GM18519 (cell line): ENCODE measurements at regions not wholly inside any gene's neighbourhood (a gene's known extent, or its start where the extent isn't known, plus 50 kb on each side); places are given as distances from the start of the nearest gene placed in this dataset.

ENCODE experiments used
- ATAC-seq: cut with Tn5 transposase; IDR thresholded peaks from one replicate; pipeline ENCODE4 v1.9.1; 2021; ENCODE audit warnings: mild to moderate bottlenecking, moderate library complexity; ENCODE audit not compliant: unreplicated experiment, low FRiP score

GRCh38 chr11:131109790-131110189 lies 193.5 kb upstream of the SNX19 start:
- ATAC-seq, result no peak

GRCh38 chr11:131111775-131112174 lies 195.5 kb upstream of the SNX19 start:
- no peak for ATAC-seq

- ATAC-seq, result no peak
Observed at GRCh38 chr11:131118247-131118646, 202.0 kb upstream of the SNX19 start.

GRCh38 chr11:131121426-131122333 lies 205.4 kb upstream of the SNX19 start:
- no peak for ATAC-seq

DNA sequence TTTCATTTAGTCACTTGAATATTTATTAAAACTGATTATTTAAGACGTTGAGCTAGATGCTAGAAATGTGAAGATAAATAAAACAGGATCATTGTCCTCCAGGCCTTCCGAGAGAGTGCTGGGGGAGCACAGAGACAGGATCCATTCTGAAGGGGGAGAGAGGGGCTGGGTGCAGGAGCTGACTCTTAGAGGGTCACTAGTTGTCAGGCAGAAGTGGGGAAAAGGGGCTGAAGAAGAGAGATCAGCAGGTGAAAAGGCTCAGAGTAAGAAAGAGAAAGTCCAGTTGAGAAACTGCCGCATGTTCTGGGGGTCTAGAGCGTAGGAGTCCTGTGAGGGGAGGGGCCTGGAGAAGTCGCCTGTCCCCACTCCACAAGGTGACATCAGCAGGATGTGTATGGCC lies 206.2 kb upstream of the SNX19 start:
- ATAC-seq, result no peak

DNA sequence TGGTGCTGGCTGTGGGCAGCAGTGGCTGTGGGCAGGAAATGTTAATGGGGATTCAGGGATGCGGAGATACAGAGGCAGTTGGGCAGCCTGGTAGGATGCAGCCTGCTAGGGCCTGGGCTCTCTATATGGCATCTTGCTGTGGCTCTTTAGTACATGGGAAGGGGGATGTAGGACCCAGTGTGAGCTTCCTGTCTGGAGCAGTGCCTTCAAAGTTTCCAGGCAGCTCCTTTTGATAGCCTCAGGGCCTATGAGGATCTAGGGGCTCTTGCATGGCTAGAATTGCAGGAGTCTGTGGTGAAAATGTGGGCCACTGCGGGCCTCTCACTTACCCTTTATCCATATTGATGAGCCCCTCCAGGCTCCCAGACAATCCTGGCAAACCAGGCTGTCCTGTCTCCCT lies 213.2 kb upstream of the SNX19 start:
- no peak for ATAC-seq

DNA sequence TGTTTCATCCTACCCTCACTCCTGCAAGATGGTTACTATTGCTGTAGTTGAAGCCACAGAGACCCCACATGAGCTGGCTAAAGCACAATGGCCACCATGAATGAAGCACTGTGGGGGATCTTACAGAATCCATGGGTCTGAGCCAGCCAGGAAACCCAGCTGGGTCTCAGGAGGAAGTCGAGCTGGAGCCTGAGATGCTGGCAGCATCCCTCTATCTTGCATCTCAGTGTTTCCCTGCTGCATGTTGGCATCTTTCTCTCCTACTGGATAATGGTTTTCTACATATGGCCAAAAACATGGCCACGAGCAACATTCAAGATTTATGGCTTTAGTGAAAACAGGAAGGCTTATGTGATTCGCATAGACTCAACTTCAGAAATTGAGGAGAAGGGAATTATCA lies 219.3 kb upstream of the SNX19 start:
- ATAC-seq, result no peak

GRCh38 chr11:131136486-131136885 lies 220.2 kb upstream of the SNX19 start:
- ATAC-seq, result no peak

- ATAC-seq, result no peak
Observed at GRCh38 chr11:131137046-131137445, 220.8 kb upstream of the SNX19 start.

GRCh38 chr11:131138731-131139130 lies 222.5 kb upstream of the SNX19 start:
- no peak for ATAC-seq

GRCh38 chr11:131145791-131146190 lies 224.6 kb upstream of the NTM start:
- no peak for ATAC-seq

GRCh38 chr11:131146827-131147490 lies 223.5 kb upstream of the NTM start:
- no peak for ATAC-seq

- ATAC-seq, result no peak
Observed at GRCh38 chr11:131154351-131154750, 216.1 kb upstream of the NTM start.

DNA sequence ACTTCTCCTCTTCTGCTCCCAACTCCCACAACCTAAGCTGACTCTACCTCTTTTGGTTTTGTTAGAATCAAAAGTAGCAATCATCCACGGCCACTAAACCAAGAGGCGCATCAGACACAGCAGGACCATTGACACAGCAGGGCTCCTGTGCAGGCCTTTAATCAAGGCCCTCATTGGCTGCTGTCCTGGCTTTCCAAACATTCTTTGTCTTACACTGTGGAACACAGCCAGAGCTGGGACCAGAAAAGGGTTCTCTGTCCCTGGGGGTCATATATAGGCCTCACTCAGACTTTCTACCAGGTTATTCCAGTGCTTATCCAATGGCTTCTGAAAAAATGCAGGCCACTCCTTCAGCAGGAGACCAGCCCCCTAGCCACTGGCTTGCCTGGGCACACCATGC lies 212.7 kb upstream of the NTM start:
- ATAC-seq, result no peak

GRCh38 chr11:131160846-131161245 lies 209.6 kb upstream of the NTM start:
- ATAC-seq, result no peak

DNA sequence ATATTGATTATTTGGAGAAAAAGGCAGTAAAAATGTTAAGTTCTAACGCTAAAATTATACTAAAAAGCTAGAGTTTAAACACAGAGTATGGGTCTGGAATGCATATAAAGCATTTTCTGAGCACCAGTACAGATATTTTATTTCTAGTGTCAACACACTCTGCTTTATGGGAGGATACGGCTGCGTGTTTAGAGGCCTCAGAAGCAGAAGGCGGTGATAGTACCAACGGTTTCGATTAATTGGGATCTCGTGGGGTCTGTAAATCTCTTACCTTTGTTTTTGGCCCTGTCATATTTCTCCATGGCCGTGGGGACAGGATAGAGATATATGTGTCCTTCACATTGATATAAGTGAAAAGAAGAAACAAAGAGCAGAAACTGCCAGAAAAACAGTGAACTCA lies 206.8 kb upstream of the NTM start:
- ATAC-seq, result no peak

GRCh38 chr11:131165036-131165435 lies 205.4 kb upstream of the NTM start:
- no peak for ATAC-seq

DNA sequence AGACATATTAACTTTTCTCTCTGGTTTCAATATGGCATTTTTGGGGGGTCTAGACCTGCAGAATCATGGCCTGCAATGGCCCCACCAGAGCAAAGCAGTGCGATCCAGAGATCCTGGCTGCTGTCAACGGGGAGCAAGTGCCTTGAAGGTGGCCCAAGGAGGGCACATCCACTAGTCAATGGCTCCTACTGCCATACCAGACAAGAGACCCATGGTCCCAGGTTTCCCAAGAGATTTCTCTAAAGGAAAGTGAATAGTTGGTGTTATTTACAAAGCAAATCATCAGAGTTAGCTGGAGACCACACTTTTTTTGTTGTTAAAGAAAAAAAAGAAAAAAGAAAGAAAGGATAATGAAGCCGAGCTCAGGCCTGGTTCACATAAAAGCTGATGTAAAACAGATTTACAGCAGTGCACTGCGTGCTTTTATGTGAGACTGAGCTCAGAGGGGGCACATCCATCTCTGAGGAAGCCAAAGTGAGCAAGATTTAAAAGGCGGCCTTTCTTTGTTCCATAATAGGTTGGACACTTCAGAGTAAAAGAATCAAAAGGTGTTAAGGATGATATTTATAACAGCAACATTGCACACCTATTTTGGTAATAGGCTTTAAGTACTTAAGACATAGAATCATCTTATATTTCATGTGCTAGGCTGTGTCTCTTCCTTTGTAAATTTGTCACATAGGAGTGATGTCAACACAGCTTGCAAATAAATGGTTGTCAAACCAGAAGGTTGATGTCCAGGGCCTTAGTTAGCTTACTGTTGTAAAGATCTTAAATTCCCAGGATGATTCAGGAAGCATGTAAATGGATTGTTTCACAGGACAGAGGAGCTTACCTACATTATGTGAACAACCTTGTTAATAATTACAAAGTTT lies 201.3 kb upstream of the NTM start:
- no peak for ATAC-seq

GRCh38 chr11:131172011-131172410 lies 198.4 kb upstream of the NTM start:
- ATAC-seq, result no peak

DNA sequence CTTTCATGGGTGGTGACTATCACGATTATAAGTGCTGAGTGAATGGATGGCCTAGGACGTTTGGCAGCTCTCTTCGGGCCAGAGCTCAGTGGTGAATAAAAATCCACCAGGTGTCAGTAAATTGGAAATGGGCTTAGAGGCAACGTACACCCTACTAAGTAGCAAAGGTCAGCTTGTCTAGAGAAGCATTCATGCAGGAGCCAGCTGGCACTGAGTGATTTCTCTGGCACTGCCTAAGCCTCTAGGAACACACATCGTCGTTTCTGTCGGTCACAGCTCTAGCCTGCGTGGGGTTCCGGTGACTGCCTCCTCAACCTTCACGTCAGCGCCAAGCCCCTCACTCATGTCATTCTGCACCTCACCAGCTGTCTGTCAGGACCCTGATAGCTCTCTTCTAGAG lies 192.4 kb upstream of the NTM start:
- ATAC-seq, result no peak

DNA sequence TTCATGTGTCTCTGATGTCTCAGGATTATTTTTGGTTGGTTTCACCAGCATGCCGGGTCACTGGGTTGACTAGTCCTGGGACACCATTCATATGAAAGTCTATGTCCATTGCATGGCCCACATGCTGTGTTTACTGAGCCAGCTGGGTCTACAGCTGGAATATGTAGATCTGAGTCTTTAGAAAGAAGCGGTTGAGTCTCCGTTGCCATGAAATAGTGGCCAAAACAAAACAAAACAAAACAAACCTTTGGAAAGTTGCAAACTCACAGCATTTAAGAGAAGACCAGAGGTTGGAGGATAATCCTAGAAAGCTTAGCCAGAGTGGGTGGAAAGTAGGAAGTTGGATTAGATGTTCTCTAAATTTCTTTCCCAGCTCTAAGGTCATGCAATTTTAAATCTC lies 191.8 kb upstream of the NTM start:
- ATAC-seq, result no peak
